Right ventricle myocardium superior (tissue), 1 donor: ENCODE measurements at regions not wholly inside any gene's neighbourhood (a gene's known extent, or its start where the extent isn't known, plus 50 kb on each side); places are given as distances from the start of the nearest gene placed in this dataset.

Experiments used
- ATAC-seq: fragments of 200-7000 bp; cut with Tn5 transposase; one replicate; pipeline ENCODE4 v1.9.1; 2020; ENCODE audit warnings: mild to moderate bottlenecking; ENCODE audit not compliant: poor library complexity
- DNase-seq: peaks from one replicate; pipeline ENCODE4 v3.0.0-alpha.2; 2020
- intact Hi-C: fragments of 100-400 bp; cut with DNase I; formaldehyde crosslinking; loops from one replicate; pipeline ENCODE4 v1.11.2; 2022
- donor health status: DM: no; HTN: yes; CAD: no; lungs with severe emphysema.

DNA sequence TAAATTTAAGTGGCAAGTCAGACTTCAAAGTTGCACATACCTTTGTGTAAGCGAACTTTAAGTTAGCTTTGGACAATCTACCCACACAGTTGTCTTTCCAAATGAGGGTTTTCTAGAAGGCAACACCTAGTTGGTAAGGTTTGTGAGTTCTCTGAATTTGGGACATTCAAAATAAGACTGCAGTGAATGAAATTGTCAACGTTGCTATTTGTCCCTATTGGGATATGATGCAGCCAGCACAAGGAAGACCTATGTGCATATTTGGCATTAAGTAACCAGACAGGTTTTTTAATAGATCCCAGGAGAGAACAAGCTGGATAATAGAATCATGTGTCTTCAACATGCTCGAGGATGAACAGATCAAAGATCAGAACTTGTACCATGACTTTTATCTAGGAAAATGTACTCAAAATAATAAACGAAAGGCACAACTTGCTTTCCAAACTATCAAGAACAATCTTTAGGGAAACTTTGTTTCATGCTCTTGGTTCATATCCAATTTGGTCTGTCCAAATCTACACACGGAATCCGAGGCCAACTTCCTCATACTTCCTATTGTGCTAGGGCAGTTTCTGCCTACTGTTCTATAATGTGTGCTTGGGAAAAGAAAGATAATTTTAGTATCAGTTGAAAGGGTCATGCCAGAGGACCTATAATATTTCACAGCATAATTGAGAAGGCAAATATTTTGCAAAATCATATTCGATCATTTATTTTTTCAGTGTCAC is 284.2 kb upstream of the SOX5 start:
- intact Hi-C loops: no loop called here
- ATAC-seq (no peak), DNase-seq (no peak)

DNA sequence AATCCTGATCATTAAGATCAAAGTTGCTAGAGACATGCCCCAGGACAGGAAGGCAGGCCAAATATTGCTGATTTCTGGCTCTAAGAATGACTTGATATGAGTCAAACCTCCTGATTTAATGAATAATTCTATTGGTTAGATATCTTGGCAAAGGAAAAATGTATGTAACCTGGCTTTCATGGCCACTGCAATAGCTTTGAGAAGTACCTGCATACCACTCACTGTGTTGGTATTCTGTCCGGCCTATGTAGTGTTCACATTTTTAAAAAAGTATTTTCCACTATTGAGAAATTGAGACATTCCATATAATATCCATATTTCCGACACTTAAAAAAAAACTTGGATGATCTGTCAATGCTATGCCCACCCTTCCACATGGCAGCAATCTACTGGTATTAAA is 283.1 kb upstream of the SOX5 start:
- DNase-seq (no peak), ATAC-seq (no peak)
- intact Hi-C loops: no loop called here

DNA sequence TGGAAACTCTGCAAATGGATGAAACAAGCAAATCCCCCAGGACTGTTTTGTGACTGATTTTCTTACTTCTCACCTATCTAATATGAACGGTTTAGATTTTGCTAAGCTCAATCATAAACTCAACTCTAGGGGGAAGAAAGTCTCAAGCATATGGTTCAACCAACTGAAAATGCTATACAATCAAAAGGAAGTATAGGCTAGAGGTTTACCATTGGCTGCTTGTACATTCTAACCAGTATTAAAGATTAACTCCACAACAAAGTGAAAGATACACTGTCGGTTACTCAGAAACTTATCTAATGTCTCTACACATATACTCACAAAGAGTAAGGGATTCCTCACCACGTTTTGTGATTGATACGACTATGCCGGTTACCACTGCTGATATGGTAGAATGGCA is 281.8 kb upstream of the SOX5 start:
- ATAC-seq: no peak
- no peak for DNase-seq
- intact Hi-C loops: no loop called here

DNA sequence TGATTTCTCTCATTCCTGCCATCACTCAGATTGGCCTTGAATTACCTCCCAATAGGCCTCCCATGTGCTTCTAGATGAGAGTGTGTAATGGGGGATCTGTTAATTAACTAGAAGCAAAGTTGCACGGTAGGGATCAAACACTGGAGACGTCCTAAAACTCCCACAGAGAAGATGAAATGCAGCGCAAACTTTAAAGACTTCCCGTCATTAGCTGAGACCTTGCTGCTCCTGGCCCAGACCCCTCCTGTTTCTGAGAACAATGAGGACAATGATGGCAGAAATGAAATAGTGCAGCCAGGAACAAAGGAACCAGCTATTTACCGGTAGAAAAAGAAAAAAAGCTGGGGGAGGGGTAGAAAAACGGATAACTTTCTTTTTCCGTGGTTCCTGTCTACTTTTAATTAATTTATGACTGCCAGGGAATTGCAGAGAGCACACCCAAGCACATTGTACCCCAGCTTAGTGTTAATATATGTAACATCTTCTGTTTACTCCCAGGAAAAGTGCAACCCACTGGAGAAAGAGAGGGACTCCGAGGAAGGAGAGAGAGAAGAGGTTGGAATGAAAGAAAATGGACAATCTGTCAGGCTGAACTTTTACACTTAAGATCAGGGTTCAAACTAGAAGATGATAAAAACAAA is 280.7 kb upstream of the SOX5 start:
- DNase-seq (no peak), ATAC-seq (no peak)
- intact Hi-C loops: no loop called here

DNA sequence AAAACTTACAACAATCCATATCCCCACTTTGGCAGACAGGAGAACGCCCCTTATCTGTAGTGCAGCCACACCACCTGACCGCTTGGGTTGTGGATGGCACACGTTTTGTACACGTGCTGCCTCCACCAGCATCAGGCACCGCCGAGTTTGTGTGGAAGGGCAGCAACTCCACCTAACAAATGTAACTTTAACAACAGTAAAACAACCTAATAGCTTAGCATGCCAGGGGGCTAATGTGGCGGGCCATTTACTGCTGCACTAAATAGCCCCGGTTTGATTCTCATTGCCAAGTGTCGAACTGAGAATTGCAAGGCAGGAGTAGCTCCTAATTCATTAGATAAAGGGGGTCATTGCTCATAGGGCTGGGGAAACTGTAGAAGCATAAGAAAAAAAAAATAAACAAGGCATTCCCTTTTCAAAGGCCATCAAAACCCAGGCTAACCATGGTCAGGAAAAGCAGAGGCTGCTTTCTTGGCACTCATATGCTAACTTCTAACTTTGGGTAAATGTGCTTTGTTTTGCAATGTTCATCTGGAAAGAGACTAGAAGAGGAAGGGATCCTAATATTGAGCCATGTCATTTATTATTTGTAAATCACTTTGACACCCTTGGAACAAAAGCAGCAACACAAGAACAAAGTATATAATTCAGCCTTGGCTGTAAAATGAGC is 279.7 kb upstream of the SOX5 start:
- DNase-seq (peak; percentile 33), ATAC-seq (no peak)
- intact Hi-C loops: no loop called here

DNA sequence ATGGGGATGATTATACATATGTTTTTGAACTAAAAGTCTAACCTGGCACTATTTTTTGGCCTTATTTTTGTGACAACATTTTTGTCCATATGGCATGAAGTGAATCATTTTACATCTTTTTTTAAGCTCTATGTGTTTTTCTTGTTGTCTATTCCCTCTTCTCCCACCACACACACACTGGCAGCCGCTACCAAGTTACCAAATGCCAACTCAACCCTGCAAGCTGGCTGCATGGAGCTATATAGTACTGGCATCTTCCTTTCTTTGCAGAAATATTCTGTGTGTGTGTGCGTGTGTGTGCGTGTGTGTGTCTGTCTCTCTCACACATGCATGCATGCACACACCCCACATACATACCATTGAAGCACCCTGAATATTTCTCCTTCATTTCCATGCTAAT is 278.9 kb upstream of the SOX5 start:
- DNase-seq (no peak), ATAC-seq (no peak)
- intact Hi-C loops: no loop called here

DNA sequence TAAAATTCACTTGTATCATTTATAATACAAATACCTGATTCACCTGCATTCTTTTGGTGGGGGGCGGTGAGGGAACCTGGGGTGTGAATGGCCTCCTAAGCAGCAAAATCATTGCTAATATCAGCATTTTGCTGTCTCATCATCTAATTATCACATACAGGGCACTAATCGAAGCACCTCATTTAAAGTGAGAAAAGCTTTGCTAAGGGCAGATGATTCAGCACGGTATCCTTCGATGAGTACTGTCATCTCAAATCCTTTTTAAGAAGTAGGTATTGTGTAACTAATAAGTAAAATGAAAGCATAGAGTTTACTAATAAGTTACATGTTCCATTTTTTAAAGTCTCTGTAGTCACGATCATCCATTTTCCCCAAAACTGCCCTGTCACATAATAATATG is 278.1 kb upstream of the SOX5 start:
- ATAC-seq (no peak), DNase-seq (no peak)
- intact Hi-C loops: no loop called here

DNA sequence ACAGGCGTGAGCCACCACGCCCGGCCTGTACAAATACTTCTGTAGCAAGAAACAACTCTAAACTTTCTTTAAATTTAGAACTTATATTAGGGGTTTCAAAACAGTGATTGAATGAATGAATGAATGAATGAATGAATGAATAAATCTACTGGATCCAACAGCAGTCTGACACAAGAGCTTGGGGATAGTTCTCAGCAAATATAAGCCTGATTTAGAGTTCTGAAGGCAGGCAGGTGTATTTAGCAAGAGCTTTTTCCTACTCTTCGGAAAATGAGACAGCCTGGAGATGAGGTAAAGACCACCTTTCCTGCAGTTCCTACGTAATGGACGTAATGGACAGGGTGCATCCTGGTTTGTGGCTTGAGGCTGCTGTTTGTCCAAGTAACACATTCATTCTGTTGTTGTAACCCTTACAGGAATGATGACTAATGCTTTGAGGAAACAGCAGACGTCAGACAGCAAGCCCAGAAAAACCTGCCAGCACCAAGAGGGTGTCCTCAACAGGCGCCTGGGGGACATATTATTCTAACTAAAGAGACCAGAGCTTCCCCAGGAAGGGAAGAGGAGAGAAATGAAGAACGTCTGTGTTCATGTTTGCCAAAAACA is 277.4 kb upstream of the SOX5 start:
- ATAC-seq (no peak), DNase-seq (no peak)
- intact Hi-C loops: no loop called here

DNA sequence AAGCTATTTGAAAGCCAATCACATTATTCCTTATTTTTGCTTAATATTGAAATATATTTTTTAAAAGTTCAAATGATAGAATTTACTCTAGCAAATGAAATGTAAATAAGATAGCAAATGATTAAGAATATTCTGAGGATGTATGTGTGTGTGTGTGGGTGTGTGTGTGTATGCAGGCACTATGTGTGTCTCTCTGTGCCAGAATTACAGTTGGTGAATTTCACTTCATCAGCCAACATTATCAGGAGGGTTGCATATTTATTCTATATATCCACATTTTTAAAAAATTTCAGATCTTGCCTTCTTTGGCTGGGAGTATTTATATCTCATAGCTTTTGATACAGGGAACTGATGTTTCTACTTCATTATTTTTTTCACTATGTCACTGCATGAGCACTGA is 274.9 kb upstream of the SOX5 start:
- intact Hi-C loops: no loop called here
- DNase-seq: no peak
- ATAC-seq: no peak

DNA sequence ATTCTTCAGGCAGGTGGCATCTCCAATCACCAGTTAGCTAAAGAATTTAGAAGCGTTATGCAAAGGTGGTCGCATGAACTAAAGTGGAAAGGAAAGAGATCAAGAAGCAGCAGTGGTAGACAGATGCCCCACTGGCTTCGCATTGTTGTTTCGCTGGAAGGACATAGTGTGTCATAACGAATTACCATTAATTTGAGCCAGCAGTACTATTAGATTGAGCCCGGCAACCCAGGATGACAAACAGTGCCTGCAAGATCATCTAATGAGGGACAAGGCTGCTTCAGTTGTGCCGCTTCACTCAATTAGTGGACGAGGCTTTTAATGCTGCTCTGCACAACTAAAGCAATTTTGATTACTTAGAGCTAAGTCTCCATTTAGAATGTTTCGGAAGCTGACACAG is 274.5 kb upstream of the SOX5 start:
- DNase-seq (no peak), ATAC-seq (no peak)
- intact Hi-C loops: no loop called here

DNA sequence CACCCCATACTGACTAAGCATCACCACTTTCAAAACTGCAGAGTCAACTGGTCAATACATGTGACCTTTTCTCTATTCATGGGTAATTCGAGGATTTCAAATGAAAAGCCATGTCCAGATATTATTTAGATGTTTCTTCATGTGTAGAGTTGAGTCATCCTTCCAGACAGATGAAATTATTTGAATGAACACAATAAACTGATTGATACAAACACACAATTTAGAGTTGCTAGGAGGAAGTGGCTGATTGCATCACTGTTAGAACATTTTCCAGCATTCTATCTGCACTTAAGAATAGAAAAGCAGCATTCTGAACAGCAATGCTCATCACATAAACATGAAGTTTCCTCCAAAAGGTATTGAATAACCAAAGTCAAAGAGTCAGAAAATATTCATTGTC is 273.5 kb upstream of the SOX5 start:
- DNase-seq (no peak), ATAC-seq (no peak)
- intact Hi-C loops: no loop called here

DNA sequence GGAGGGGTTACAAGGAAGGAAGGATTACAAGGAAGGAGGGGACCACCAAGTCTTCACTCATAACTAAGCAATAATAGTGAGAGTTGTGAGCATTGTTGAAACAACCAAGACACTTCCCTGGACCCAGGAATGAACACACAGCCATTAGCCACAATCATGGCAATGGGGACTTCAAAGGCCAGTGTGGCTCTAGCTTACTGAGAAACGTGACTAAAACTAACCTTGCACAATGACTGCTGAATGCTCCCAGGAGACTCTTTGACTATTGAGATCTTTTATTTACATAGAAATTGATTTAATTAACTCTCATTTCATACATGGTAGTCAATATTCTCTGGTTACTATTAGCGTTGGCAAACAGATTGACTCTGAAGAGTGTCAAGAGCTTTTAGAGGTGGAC is 263.0 kb upstream of the SOX5 start:
- no peak for DNase-seq
- ATAC-seq: no peak
- intact Hi-C loops: no loop called here

DNA sequence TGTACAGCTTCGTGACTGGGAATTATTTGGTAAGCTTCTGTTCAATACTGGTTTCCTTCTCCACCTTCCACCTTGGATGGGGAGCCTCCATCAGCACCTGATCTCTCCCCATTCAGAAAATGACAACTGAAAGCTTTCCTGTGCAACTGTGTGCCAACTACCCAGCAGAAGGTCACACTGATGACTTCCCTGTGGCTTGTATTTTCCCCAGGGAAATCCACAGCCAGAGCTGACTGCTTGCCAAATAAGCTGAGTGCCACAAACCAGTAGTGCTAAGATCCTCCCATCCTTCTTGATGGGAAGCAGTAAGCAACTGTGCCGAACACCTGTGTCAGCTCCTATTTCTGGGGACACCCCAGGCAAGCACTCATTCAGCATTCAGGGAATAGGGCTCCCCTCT is 257.2 kb upstream of the SOX5 start:
- ATAC-seq: no peak
- intact Hi-C loops: no loop called here
- no peak for DNase-seq

DNA sequence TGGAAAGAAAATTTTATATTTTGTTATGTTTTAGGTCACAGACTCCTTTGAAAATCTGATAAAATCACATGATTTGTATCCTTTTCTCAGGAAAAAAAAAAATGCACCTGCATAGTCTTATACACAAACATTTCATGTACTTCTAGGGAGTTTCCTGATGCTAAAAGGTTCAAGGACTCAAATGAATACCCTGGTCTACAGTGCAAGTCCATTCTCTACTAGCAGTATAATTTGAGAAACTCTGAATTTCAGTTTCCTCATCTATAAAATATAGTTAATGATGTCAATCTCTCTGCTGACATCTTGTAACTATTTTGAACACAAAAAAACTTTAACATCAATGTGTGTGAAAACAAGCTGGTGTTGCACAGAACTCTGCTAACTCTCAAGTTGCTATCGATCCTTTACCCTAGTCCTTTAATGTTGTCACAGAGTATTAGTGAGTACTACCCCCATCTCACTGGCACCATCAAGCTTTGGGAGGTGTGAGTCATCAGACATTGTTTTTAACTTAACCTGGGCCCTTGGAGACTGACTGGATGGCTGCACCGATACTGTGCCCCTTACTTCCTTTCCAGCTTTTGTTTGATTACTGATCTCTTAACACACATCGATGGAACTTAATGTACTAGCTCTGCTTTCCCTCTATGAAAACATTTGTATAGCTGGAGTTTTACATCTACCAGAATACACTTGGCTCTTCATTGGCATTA is 251.9 kb upstream of the SOX5 start:
- intact Hi-C loops: no loop called here
- ATAC-seq (no peak), DNase-seq (no peak)

DNA sequence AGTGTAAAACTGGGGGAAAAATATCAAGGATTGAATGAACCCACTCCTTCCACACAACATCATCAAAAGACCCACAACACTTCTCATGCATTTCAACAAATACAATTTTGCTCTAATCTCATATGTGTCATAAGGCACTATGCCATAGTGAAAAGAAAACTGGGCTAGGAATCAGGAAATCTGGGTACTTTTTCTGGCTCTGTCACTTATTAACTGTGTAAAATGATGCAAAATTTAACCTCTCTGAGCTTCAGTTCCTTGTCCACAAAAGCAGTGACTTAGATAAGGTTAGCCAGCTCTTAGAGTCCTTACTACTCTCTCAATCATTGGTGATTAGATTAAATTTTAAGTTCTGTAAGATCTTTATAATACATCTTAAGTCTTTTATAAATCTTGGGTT is 250.5 kb upstream of the SOX5 start:
- intact Hi-C loops: no loop called here
- no peak for ATAC-seq
- no peak for DNase-seq

DNA sequence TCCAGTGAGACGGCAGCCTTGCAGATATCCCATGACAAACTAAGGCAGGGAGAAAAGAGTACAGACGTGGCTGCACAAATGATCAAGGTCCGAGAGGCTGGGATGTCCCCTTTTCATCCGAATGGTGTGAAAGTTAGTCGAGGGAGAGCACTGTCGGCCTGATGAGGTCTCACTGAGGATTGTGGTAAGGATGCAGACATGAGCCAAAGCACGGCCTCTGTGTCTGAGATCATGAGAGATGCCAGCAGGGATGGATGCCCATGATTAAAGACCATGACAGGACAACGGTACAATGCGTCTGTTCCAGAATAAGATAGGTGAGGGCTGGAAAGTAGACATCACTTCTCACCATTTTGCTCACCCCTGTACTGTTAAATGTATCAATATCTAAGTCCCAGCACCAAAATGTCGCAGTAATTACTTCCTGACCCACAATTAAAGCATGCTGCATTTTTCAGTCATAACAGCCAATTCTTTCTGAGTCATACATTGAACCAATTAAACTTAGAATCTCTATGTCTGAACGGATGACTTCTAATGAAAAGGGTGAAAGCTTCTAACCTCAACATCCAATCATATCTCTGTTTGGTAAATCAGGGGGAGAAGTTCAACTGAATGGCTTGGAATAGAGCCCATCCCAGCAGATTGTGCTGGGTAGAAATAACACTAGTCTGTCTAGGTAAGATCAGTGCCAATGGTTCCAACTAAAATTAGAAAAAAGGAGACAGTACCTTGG is 249.6 kb upstream of the SOX5 start:
- ATAC-seq: no peak
- DNase-seq: no peak
- intact Hi-C loops: no loop called here

DNA sequence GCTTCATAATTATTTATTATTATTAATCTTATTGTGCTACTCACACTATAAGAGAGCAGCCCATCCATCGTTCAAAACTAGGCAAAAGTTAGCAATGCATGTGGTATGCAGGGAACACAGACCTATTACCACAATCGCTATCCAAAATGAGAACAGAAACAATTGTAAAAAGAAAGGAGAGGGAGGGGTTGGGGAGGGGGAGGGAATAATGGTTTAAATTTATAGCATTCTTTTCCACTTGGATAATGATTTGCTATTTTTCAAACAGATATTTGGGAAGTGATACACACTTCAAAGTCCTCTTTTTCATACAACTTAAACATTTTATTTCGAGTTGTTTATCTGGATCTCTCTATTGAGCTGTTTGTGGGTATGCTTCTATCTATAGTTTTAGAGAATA is 248.6 kb upstream of the SOX5 start:
- DNase-seq (no peak), ATAC-seq (no peak)
- intact Hi-C loops: no loop called here

DNA sequence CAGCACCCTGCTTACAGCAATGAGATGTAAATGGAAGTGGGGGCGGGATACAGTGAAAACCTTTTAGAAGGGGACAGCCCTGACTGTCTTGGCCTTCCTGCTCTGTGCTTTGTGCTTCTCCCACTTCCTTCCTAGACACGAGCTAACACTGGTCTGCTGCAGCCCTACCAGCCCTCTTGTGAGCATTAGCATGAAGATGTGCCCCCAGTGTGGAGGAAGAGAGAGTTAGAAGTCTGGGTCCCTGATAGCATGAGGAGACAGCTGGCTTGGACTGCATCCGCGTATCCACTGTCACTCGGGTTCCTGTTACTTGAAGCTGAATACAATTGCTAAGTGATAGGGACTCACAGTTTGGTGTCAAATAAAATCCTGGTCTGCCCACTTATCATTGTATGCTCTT is 248.1 kb upstream of the SOX5 start:
- ATAC-seq: no peak
- no peak for DNase-seq
- intact Hi-C loops: no loop called here

DNA sequence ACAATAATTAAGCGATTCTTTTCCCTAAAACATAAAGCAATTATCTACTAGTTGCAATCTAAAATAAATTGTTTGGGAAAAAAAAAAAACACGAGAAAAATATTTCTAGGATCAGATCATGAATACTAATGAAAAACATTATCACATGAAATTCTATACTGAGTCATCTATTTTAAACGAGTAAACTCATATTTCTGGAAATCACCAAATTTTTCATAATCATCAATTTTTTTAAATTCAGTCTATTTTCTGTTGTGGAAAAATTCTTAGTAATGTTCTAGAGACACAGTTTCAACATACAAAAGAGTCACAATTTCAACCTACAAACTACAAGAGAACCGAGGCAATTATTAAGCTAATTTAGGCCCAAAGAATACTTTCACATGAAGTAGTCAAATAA is 245.6 kb upstream of the SOX5 start:
- no peak for DNase-seq
- intact Hi-C loops: no loop called here
- ATAC-seq: no peak
